Panc1 (cell line): ENCODE measurements at regions not wholly inside any gene's neighbourhood (a gene's known extent, or its start where the extent isn't known, plus 50 kb on each side); places are given as distances from the start of the nearest gene placed in this dataset.
A peak's percentile ranks its signal among the peaks of the same experiment; 100 is the strongest.
"Not testable (repeated sequence)": the region's sequence is repeated elsewhere in the genome, so short reads cannot be mapped to it uniquely, and the experiment has no call there.

ENCODE experiments used
- ATAC-seq: fragments of 200-7000 bp; cut with Tn5 transposase; 2 replicates; pipeline ENCODE4 v1.9.1; 2020; ENCODE audit warnings: mild to moderate bottlenecking, moderate library complexity
- BruUV-seq: library from RNA; stranded (reverse); fragments of 400-500 nt; replicated peaks from 2 replicates; lab custom pipeline; 2021; lab: Mats Ljungman, UMichigan
- CTCF ChIA-PET: fragments of 300-600 bp; sonication (Branson Sonifier 250); formaldehyde crosslinking; loops from one replicate; lab custom pipeline; 2022; ENCODE audit warnings: antibody characterized with exemption; lab: Charles Lee
- POLR2A ChIA-PET: fragments of 300-600 bp; sonication (Branson Sonifier 250); formaldehyde crosslinking; loops from one replicate; lab custom pipeline; 2022; ENCODE audit warnings: antibody characterized with exemption; lab: Charles Lee
- DNase-seq: peaks from one replicate; pipeline ENCODE4 v3.0.0-alpha.2; 2010; ENCODE audit warnings: low read depth, low spot score
- H3K27ac ChIP-seq: 2 replicates; pipeline ENCODE4 v1.5.1; 2011; ENCODE audit warnings: mild to moderate bottlenecking, low read length, inconsistent platforms
- H3K27me3 ChIP-seq: fragments of 200-500 bp; sonication (Bioruptor generic); 2 replicates; pipeline ENCODE4 v1.6.0; 2014; ENCODE audit warnings: low read length, inconsistent platforms; ENCODE audit not compliant: control insufficient read depth, insufficient read depth
- H3K36me3 ChIP-seq: fragments of 200-500 bp; sonication (Bioruptor generic); 2 replicates; pipeline ENCODE4 v1.5.1; 2014; ENCODE audit warnings: inconsistent platforms, mild to moderate bottlenecking, low read length, moderate library complexity; ENCODE audit not compliant: control insufficient read depth, insufficient read depth
- H3K4me1 ChIP-seq: 2 replicates; pipeline ENCODE4 v1.5.1; 2011; ENCODE audit warnings: inconsistent platforms, mild to moderate bottlenecking, low read length, moderate library complexity; ENCODE audit not compliant: control insufficient read depth, insufficient read depth
- H3K4me3 ChIP-seq, 2 experiments: 2 replicates each; pipeline ENCODE4 v1.5.1; 2011 to 2012; ENCODE audit warnings: low read depth in 2 of 2, low read length in 2 of 2, mild to moderate bottlenecking in 2 of 2, inconsistent platforms in 1 of 2, moderate library complexity in 1 of 2
- H3K9me3 ChIP-seq: fragments of 200-500 bp; sonication (Bioruptor generic); 2 replicates; pipeline ENCODE4 v1.5.1; 2014; ENCODE audit warnings: low read depth, mild to moderate bottlenecking, inconsistent platforms, low read length, moderate library complexity; ENCODE audit not compliant: control insufficient read depth, insufficient read depth
- in situ Hi-C: cut with HindIII; loops from 2 replicates; pipeline ENCODE4 v1.10.0; 2016; ENCODE audit warnings: low sequenced_read_pairs, low pct_unique_long_range_greater_than_20kb
- intact Hi-C: fragments of 100-400 bp; cut with micrococcal nuclease; formaldehyde crosslinking; loops from one replicate; pipeline ENCODE4 v1.10.0; 2022; ENCODE audit not compliant: unreplicated experiment

DNA sequence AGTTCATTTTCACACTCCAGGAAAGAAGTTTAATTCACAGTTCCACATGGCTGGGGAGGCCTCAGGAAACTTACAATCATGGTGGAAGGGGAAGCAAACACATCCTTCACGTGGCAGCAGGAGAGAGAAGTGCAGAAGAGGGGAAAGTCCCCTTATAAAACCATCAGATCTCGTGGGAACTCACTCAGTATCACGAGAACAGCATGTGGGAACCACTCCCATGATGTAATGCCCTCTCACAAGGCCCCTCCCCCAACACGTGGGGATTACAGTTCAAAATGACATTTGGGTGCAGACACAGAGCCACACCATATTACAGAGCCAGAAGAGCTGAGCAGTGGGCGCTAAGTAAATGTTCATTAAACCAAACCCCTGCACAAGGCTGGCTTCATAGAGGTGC is 126.0 kb downstream of the POTEH start:
- H3K27me3 ChIP-seq, BruUV-seq, ATAC-seq, H3K4me1 ChIP-seq, in situ Hi-C loops, H3K27ac ChIP-seq, POLR2A ChIA-PET, H3K9me3 ChIP-seq, intact Hi-C loops, H3K36me3 ChIP-seq, CTCF ChIA-PET, H3K4me3 ChIP-seq, DNase-seq: not testable (repeated sequence)

GRCh38 chr22:15816470-15816869 is 126.6 kb downstream of the POTEH start:
- DNase-seq, in situ Hi-C loops, intact Hi-C loops, H3K9me3 ChIP-seq, H3K4me3 ChIP-seq, H3K27me3 ChIP-seq, H3K4me1 ChIP-seq, H3K36me3 ChIP-seq, CTCF ChIA-PET, H3K27ac ChIP-seq, POLR2A ChIA-PET, BruUV-seq: not testable (repeated sequence)
- ATAC-seq, result 0 out of 2 replicates have a peak, but pooled peaks have one; percentile 40

- H3K36me3 ChIP-seq, ATAC-seq, in situ Hi-C loops, DNase-seq, CTCF ChIA-PET, H3K27me3 ChIP-seq, H3K27ac ChIP-seq, H3K9me3 ChIP-seq, H3K4me3 ChIP-seq, BruUV-seq, intact Hi-C loops, H3K4me1 ChIP-seq, POLR2A ChIA-PET: not testable (repeated sequence)
Observed at GRCh38 chr22:15817264-15817663, 127.4 kb downstream of the POTEH start.

GRCh38 chr22:15819886-15820285 is 130.1 kb downstream of the POTEH start:
- DNase-seq, H3K4me1 ChIP-seq, intact Hi-C loops, POLR2A ChIA-PET, in situ Hi-C loops, H3K36me3 ChIP-seq, H3K4me3 ChIP-seq, ATAC-seq, H3K9me3 ChIP-seq, H3K27ac ChIP-seq, BruUV-seq, H3K27me3 ChIP-seq, CTCF ChIA-PET: not testable (repeated sequence)

DNA sequence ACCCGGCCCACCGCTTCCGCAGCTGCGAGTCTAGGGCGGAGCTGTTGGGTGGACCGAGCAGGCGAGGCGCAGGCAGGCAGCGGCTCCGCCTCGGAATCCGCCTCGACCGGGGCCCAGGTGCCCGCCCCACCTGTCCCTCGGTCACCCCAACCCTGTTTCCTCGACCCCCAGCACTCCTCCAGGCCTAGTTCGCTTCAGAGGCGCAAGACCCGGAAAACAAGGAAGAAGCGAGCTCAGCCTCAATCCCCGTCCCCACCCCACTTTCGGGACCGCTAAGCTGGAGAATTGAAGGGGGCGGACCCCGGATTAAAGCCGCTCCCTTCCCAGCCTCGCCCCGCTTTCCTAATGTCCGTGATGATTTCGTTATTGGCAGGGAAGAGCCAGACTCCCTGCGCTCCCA is 131.3 kb downstream of the POTEH start:
- CTCF ChIA-PET, BruUV-seq, H3K9me3 ChIP-seq, H3K27me3 ChIP-seq, H3K36me3 ChIP-seq, POLR2A ChIA-PET, ATAC-seq, intact Hi-C loops, H3K27ac ChIP-seq, H3K4me1 ChIP-seq, DNase-seq, in situ Hi-C loops, H3K4me3 ChIP-seq: not testable (repeated sequence)

GRCh38 chr22:15822001-15822400 is 132.2 kb downstream of the POTEH start:
- ATAC-seq, H3K36me3 ChIP-seq, CTCF ChIA-PET, in situ Hi-C loops, BruUV-seq, H3K27me3 ChIP-seq, H3K9me3 ChIP-seq, POLR2A ChIA-PET, intact Hi-C loops, DNase-seq, H3K4me3 ChIP-seq, H3K4me1 ChIP-seq, H3K27ac ChIP-seq: not testable (repeated sequence)

DNA sequence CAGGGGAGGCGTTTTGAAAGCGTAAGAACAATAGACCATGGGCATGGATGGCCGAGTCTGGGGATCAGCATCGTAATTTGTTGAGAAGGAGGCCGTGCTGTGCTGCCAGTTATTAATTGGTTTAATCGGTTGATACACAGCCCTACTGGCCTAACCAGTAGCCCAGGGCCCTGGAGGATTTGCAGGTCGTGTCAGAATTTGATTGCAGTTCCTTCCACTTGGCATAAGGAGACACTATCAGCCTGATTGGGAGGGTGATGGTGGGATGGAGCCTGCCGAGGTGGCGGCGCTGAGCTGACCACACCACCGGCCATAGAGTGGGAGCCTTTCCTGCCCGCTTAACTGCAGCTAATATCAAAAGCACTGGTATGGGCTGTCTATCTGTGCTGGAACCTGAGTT is 133.4 kb downstream of the POTEH start:
- POLR2A ChIA-PET, ATAC-seq: not testable (repeated sequence)

GRCh38 chr22:15832235-15832634 is 142.4 kb downstream of the POTEH start:
- DNase-seq, result not testable (repeated sequence)

More for the DNA sequence above, 133.4 kb downstream of the POTEH start:
- H3K4me1 ChIP-seq, H3K27ac ChIP-seq, DNase-seq, intact Hi-C loops, H3K4me3 ChIP-seq, H3K27me3 ChIP-seq, H3K9me3 ChIP-seq, H3K36me3 ChIP-seq, CTCF ChIA-PET, in situ Hi-C loops, BruUV-seq: not testable (repeated sequence)

More at GRCh38 chr22:15832235-15832634, 142.4 kb downstream of the POTEH start:
- POLR2A ChIA-PET, intact Hi-C loops, in situ Hi-C loops, H3K27me3 ChIP-seq, H3K4me3 ChIP-seq, BruUV-seq, H3K36me3 ChIP-seq, ATAC-seq, H3K4me1 ChIP-seq, H3K27ac ChIP-seq, H3K9me3 ChIP-seq, CTCF ChIA-PET: not testable (repeated sequence)
